PC-3 (cell line): ENCODE measurements at regions not wholly inside any gene's neighbourhood (a gene's known extent, or its start where the extent isn't known, plus 50 kb on each side); places are given as distances from the start of the nearest gene placed in this dataset.
"Not testable (repeated sequence)": the region's sequence is repeated elsewhere in the genome, so short reads cannot be mapped to it uniquely, and the experiment has no call there.

Experiments used
- ATAC-seq: fragments of 200-7000 bp; cut with Tn5 transposase; 2 replicates; pipeline ENCODE4 v1.9.1; 2020; ENCODE audit warnings: mild to moderate bottlenecking, moderate library complexity
- BruUV-seq: library from RNA; stranded (reverse); fragments of 400-500 nt; replicated peaks from 2 replicates; lab custom pipeline; 2021; lab: Mats Ljungman, UMichigan
- CTCF ChIA-PET: fragments of 300-600 bp; sonication (Branson Sonifier 250); formaldehyde crosslinking; loops from one replicate; lab custom pipeline; 2022; ENCODE audit warnings: antibody characterized with exemption; lab: Charles Lee
- POLR2A ChIA-PET: fragments of 300-600 bp; sonication (Branson Sonifier 250); formaldehyde crosslinking; loops from one replicate; lab custom pipeline; 2022; ENCODE audit warnings: antibody characterized with exemption; ENCODE audit not compliant: unreplicated experiment; lab: Charles Lee
- DNase-seq: peaks from one replicate; pipeline ENCODE4 v3.0.0-alpha.2; 2015
- H2AFZ ChIP-seq: fragments of 300-600 bp; sonication (generic); 2 replicates; pipeline ENCODE4 v1.6.0; 2016; ENCODE audit warnings: antibody characterized with exemption, low read length
- H3F3A ChIP-seq: fragments of 300-600 bp; sonication (generic); one replicate; pipeline ENCODE4 v1.6.0; 2017; ENCODE audit warnings: antibody characterized with exemption, low read length, control low read depth, mild to moderate bottlenecking; ENCODE audit not compliant: unreplicated experiment
- H3K27ac ChIP-seq: fragments of 300-600 bp; sonication (generic); 2 replicates; pipeline ENCODE4 v1.5.1; 2016; ENCODE audit warnings: mild to moderate bottlenecking, low read length
- H3K27me3 ChIP-seq: fragments of 300-600 bp; sonication (generic); 2 replicates; pipeline ENCODE4 v1.6.1; 2016; ENCODE audit warnings: low read length, mixed read lengths
- H3K36me3 ChIP-seq: fragments of 300-600 bp; sonication (generic); 2 replicates; pipeline ENCODE4 v1.6.1; 2016; ENCODE audit warnings: low read depth, mixed run types, low read length, mixed read lengths
- H3K4me1 ChIP-seq: fragments of 300-600 bp; sonication (generic); 2 replicates; pipeline ENCODE4 v1.5.1; 2016; ENCODE audit warnings: low read length; ENCODE audit not compliant: insufficient read depth
- H3K4me2 ChIP-seq: fragments of 300-600 bp; sonication (generic); 2 replicates; pipeline ENCODE4 v1.6.0; 2016; ENCODE audit warnings: low read length
- H3K4me3 ChIP-seq: fragments of 300-600 bp; sonication (generic); 2 replicates; pipeline ENCODE4 v1.5.1; 2016; ENCODE audit warnings: mild to moderate bottlenecking, low read length, mixed read lengths
- H3K79me2 ChIP-seq: fragments of 300-600 bp; sonication (generic); 2 replicates; pipeline ENCODE4 v1.6.1; 2017; ENCODE audit warnings: low read length, mixed read lengths
- H3K9ac ChIP-seq: fragments of 300-600 bp; sonication (generic); 2 replicates; pipeline ENCODE4 v1.6.0; 2016; ENCODE audit warnings: mild to moderate bottlenecking, low read length
- H3K9me2 ChIP-seq: fragments of 300-600 bp; sonication (generic); replicated peaks from 2 replicates; pipeline ENCODE4 v1.6.1; 2016; ENCODE audit warnings: mixed run types, low read length, mixed read lengths
- H3K9me3 ChIP-seq: fragments of 300-600 bp; sonication (generic); 2 replicates; pipeline ENCODE4 v1.6.1; 2016; ENCODE audit warnings: low read length, mixed read lengths
- H4K20me1 ChIP-seq: fragments of 300-600 bp; sonication (generic); 2 replicates; pipeline ENCODE4 v1.6.1; 2016; ENCODE audit warnings: low read length, mixed read lengths
- EZH2 ChIP-seq: fragments of 300-600 bp; sonication (generic); IDR thresholded peaks from one replicate; pipeline ENCODE4 v1.6.1; 2017; ENCODE audit warnings: antibody characterized with exemption, mild to moderate bottlenecking, low read length; ENCODE audit not compliant: unreplicated experiment
- EZH2phosphoT487 ChIP-seq: fragments of 300-600 bp; sonication (generic); IDR thresholded peaks from 2 replicates; pipeline ENCODE4 v1.6.1; 2018; ENCODE audit warnings: mild to moderate bottlenecking, antibody characterized with exemption, low read length, borderline replicate concordance
- intact Hi-C: fragments of 100-400 bp; cut with micrococcal nuclease; formaldehyde crosslinking; loops from 2 replicates; pipeline ENCODE4 v1.9.0; 2023
- TF ChIP-seq, protein P1 (sequence below): fragments of 300-600 bp; sonication (generic); conservative IDR thresholded peaks from 2 replicates; pipeline ENCODE4 v1.5.1; 2017; ENCODE audit warnings: antibody characterized with exemption, low read depth, mild to moderate bottlenecking, low read length

DNA sequence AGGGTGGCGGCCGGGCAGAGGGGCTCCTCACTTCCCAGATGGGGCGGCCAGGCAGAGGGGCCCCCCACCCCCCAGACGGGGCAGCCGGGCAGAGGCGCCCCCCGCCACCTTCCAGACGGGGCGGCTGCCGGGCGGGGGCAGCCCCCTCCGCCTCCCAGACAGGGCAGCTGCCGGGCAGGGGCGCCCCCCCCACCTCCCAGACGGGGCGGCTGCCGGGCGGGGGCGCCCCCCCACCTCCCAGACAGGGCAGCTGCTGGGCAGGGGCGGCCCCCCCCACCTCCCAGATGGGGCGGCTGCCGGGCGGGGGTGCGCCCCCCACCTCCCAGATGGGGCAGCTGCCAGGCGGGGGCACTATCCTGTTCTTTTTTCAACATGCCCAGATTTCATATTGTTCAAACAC lies 78.2 kb upstream of the DST start:
- H3K4me2 ChIP-seq: no peak overlapping the region
- H3K36me3 ChIP-seq: peaks cover 5% of the 10 kb centered on the region; the same call in 1 of the 2 replicates
- ATAC-seq: no peak
- TF ChIP-seq, protein P1, sequence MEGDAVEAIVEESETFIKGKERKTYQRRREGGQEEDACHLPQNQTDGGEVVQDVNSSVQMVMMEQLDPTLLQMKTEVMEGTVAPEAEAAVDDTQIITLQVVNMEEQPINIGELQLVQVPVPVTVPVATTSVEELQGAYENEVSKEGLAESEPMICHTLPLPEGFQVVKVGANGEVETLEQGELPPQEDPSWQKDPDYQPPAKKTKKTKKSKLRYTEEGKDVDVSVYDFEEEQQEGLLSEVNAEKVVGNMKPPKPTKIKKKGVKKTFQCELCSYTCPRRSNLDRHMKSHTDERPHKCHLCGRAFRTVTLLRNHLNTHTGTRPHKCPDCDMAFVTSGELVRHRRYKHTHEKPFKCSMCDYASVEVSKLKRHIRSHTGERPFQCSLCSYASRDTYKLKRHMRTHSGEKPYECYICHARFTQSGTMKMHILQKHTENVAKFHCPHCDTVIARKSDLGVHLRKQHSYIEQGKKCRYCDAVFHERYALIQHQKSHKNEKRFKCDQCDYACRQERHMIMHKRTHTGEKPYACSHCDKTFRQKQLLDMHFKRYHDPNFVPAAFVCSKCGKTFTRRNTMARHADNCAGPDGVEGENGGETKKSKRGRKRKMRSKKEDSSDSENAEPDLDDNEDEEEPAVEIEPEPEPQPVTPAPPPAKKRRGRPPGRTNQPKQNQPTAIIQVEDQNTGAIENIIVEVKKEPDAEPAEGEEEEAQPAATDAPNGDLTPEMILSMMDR: no peak
- TF ChIP-seq EZH2phosphoT487 (no peak), EZH2 (no peak)
- POLR2A ChIA-PET: no interaction called here
- no peak overlapping the region for H2AFZ ChIP-seq
- H3K9ac ChIP-seq: no peak overlapping the region
- peaks cover 33% of the 10 kb centered on the region for H3K79me2 ChIP-seq
- H3K9me3 ChIP-seq: no peaks in the 10 kb centered on the region
- no peak overlapping the region for H3K4me3 ChIP-seq
- no peaks in the 10 kb centered on the region for H4K20me1 ChIP-seq
- intact Hi-C loops: no loop called here
- H3K27me3 ChIP-seq: no peaks in the 10 kb centered on the region
- no peak for DNase-seq
- BruUV-seq: no TSS peak
- CTCF ChIA-PET: no interaction called here
- H3K9me2 ChIP-seq: no peaks in the 10 kb centered on the region
- peaks cover 5% of the 10 kb centered on the region for H3F3A ChIP-seq
- H3K4me1 ChIP-seq: peaks cover 8% of the 10 kb centered on the region
- no peak overlapping the region for H3K27ac ChIP-seq

DNA sequence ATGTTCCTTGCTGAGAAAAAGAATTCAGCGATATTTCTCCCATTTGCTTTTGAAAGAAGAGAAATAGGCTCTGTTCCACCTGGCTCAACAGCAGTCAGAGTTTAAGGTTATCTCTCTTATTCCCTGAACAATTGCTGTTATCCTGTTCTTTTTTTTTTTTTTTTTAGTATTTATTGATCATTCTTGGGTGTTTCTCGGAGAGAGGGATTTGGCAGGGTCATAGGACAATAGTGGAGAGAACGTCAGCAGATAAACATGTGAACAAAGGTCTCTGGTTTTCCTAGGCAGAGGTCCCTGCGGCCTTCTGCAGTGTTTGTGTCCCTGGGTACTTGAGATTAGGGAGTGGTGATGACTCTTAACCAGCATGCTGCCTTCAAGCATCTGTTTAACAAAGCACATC lies 77.5 kb upstream of the DST start:
- ATAC-seq, CTCF ChIA-PET, H3K4me3 ChIP-seq, H3K27ac ChIP-seq, H4K20me1 ChIP-seq, POLR2A ChIA-PET, H3K4me2 ChIP-seq, intact Hi-C loops, H3K9me3 ChIP-seq, H3K27me3 ChIP-seq, DNase-seq, H2AFZ ChIP-seq, H3K9ac ChIP-seq, H3F3A ChIP-seq, BruUV-seq, H3K9me2 ChIP-seq, H3K36me3 ChIP-seq: not testable (repeated sequence)
- Histone ChIP-seq H3K4me1 (peaks cover 15% of the 10 kb centered on the region), H3K79me2 (peaks cover 28% of the 10 kb centered on the region)

GRCh38 chr6:56719315-56720058 lies 76.8 kb upstream of the DST start:
- ATAC-seq, H3K27ac ChIP-seq, DNase-seq, H3K9ac ChIP-seq, BruUV-seq, H3K27me3 ChIP-seq, POLR2A ChIA-PET, CTCF ChIA-PET, H3K36me3 ChIP-seq, H3K9me3 ChIP-seq, H3K4me3 ChIP-seq, intact Hi-C loops, H2AFZ ChIP-seq, H3K9me2 ChIP-seq, H4K20me1 ChIP-seq, H3K4me2 ChIP-seq: not testable (repeated sequence)
- H3F3A ChIP-seq: peaks cover 13% of the 10 kb centered on the region
- peaks cover 24% of the 10 kb centered on the region for H3K79me2 ChIP-seq
- peaks cover 21% of the 10 kb centered on the region for H3K4me1 ChIP-seq

GRCh38 chr6:56718236-56718635 lies 75.5 kb upstream of the DST start:
- no peak overlapping the region for H3K4me3 ChIP-seq
- peaks cover 29% of the 10 kb centered on the region for H3K79me2 ChIP-seq
- no peak overlapping the region for H2AFZ ChIP-seq
- peaks cover 33% of the 10 kb centered on the region for H3K4me1 ChIP-seq
- no peaks in the 10 kb centered on the region for H3K9me2 ChIP-seq
- peaks cover 5% of the 10 kb centered on the region; the same call in 1 of the 2 replicates for H3K36me3 ChIP-seq
- DNase-seq: no peak
- ATAC-seq: no peak
- H3F3A ChIP-seq: peaks cover 22% of the 10 kb centered on the region
- H3K27ac ChIP-seq: no peak overlapping the region
- H4K20me1 ChIP-seq: no peaks in the 10 kb centered on the region
- H3K27me3 ChIP-seq: no peaks in the 10 kb centered on the region
- TF ChIP-seq, protein P1: no peak
- TF ChIP-seq EZH2phosphoT487 (no peak), EZH2 (no peak)
- intact Hi-C loops: no loop called here
- H3K9ac ChIP-seq: no peak overlapping the region
- CTCF ChIA-PET: no interaction called here
- H3K9me3 ChIP-seq: no peaks in the 10 kb centered on the region
- no TSS peak for BruUV-seq
- H3K4me2 ChIP-seq: no peak overlapping the region
- POLR2A ChIA-PET: no interaction called here
